HT1080 (cell line): ENCODE measurements at regions not wholly inside any gene's neighbourhood (a gene's known extent, or its start where the extent isn't known, plus 50 kb on each side); places are given as distances from the start of the nearest gene placed in this dataset.

ENCODE experiments used
- DNase-seq: peaks from one replicate; pipeline ENCODE4 v3.0.0-alpha.2; 2015; ENCODE audit warnings: low read depth

- no peak for DNase-seq
These were observed 297.0 kb upstream of the TAS2R1 start for GRCh38 chr5:9927106-9927505.

GRCh38 chr5:9924614-9925013 lies 294.5 kb upstream of the TAS2R1 start:
- peak; percentile 99 for DNase-seq

- DNase-seq: no peak
These were observed 292.6 kb upstream of the TAS2R1 start for GRCh38 chr5:9922719-9923118.

- no peak for DNase-seq
These were observed 290.5 kb upstream of the TAS2R1 start for GRCh38 chr5:9920697-9921096.

- DNase-seq: no peak
These were observed 289.3 kb upstream of the TAS2R1 start for GRCh38 chr5:9919306-9920030.

GRCh38 chr5:9905661-9906060 lies 275.5 kb upstream of the TAS2R1 start:
- no peak for DNase-seq

GRCh38 chr5:9903801-9904200 lies 273.6 kb upstream of the TAS2R1 start:
- DNase-seq: peak; percentile 73

GRCh38 chr5:9898319-9898718 lies 268.2 kb upstream of the TAS2R1 start:
- peak; percentile 44 for DNase-seq

- no peak for DNase-seq
These were observed 265.1 kb upstream of the TAS2R1 start for GRCh38 chr5:9895302-9895645.

- no peak for DNase-seq
These were observed 264.6 kb upstream of the TAS2R1 start for GRCh38 chr5:9894571-9895301.

GRCh38 chr5:9892696-9893095 lies 262.5 kb upstream of the TAS2R1 start:
- DNase-seq: peak; percentile 28

- DNase-seq: no peak
These were observed 259.4 kb upstream of the TAS2R1 start for GRCh38 chr5:9889511-9889910.

GRCh38 chr5:9888501-9888901 lies 258.4 kb upstream of the TAS2R1 start:
- peak; percentile 78 for DNase-seq

- no peak for DNase-seq
These were observed 255.0 kb upstream of the TAS2R1 start for GRCh38 chr5:9885164-9885563.

- no peak for DNase-seq
These were observed 248.1 kb upstream of the TAS2R1 start for GRCh38 chr5:9878206-9878605.

GRCh38 chr5:9877488-9877887 lies 247.3 kb upstream of the TAS2R1 start:
- DNase-seq: no peak

GRCh38 chr5:9876451-9876850 lies 246.3 kb upstream of the TAS2R1 start:
- no peak for DNase-seq

- peak; percentile 83 for DNase-seq
These were observed 239.6 kb upstream of the TAS2R1 start for GRCh38 chr5:9869616-9870288.

- DNase-seq: no peak
These were observed 235.4 kb upstream of the TAS2R1 start for GRCh38 chr5:9865574-9865973.

- DNase-seq: no peak
These were observed 234.6 kb upstream of the TAS2R1 start for GRCh38 chr5:9864791-9865190.

- no peak for DNase-seq
These were observed 233.3 kb upstream of the TAS2R1 start for GRCh38 chr5:9863486-9863885.

- no peak for DNase-seq
These were observed 231.6 kb upstream of the TAS2R1 start for GRCh38 chr5:9861666-9862256.
